Aorta (tissue), 5 donors: ENCODE measurements at regions not wholly inside any gene's neighbourhood (a gene's known extent, or its start where the extent isn't known, plus 50 kb on each side); places are given as distances from the start of the nearest gene placed in this dataset.

Experiments
- ATAC-seq: fragments of 200-7000 bp; cut with Tn5 transposase; one replicate; pipeline ENCODE4 v1.9.1; 2022; ENCODE audit warnings: moderate library complexity; ENCODE audit not compliant: low FRiP score
- DNase-seq, 2 donors: peaks; one replicate each; pipeline ENCODE4 v3.0.0-alpha.2; 2020
- H3K27ac ChIP-seq, 2 donors: one replicate each; pipeline ENCODE4 v1.5.1; 2013; ENCODE audit warnings: low read length in 2 of 2, mild to moderate bottlenecking in 2 of 2, moderate library complexity in 2 of 2, control low read depth in 1 of 2, inconsistent platforms in 1 of 2, low read depth in 1 of 2
- H3K27me3 ChIP-seq, 2 donors: one replicate each; pipeline ENCODE4 v1.6.1; 2013; ENCODE audit warnings: control low read depth in 1 of 2, low read length in 1 of 2, mild to moderate bottlenecking in 1 of 2, moderate library complexity in 1 of 2; ENCODE audit not compliant: insufficient read depth in 2 of 2, control insufficient read depth in 1 of 2
- H3K36me3 ChIP-seq, 2 donors: one replicate each; pipeline ENCODE4 v1.6.1; 2013; ENCODE audit warnings: control low read depth in 1 of 2, low read length in 1 of 2, mild to moderate bottlenecking in 1 of 2; ENCODE audit not compliant: insufficient read depth in 2 of 2, control insufficient read depth in 1 of 2
- H3K4me1 ChIP-seq, 2 donors: one replicate each; pipeline ENCODE4 v1.6.1; 2013; ENCODE audit warnings: low read length in 2 of 2, control low read depth in 1 of 2, mild to moderate bottlenecking in 1 of 2, moderate library complexity in 1 of 2; ENCODE audit not compliant: insufficient read depth in 2 of 2, control insufficient read depth in 1 of 2
- H3K4me3 ChIP-seq, 2 donors: one replicate each; pipeline ENCODE4 v1.5.1; 2013; ENCODE audit warnings: low read length in 2 of 2, control low read depth in 1 of 2, mild to moderate bottlenecking in 1 of 2
- H3K9me3 ChIP-seq: one replicate; pipeline ENCODE4 v1.6.1; 2013; ENCODE audit warnings: mild to moderate bottlenecking, low read length; ENCODE audit not compliant: control insufficient read depth
- WGBS, 2 donors: extraction: QIAGEN DNeasy Blood & Tissue Kit; methylation state at CpG; one replicate each; pipeline ENCODE4 v1.1.7; 2013; 5-methylcytosine and 5-hydroxymethylcytosine counted together
- intact Hi-C, 2 donors: fragments of 100-400 bp; cut with DNase I; formaldehyde crosslinking; loops; one replicate each; pipeline versions ENCODE4 v1.14.2 to v1.15.0; 2022
- donor health status: healthy with polysubstance abuse.
- donor health status: Bipolar disorder and iron deficiency.
- donor health status: DM: no; HTN: no; CAD: no.
- donor health status: DM: no; HTN: no; CAD: no.
- donor health status: DM: yes; HTN: yes; CAD: no.

- intact Hi-C loops = loop anchor here in 1 of 2 donors (5.0 kb wide), 1 partner anchor 188 kb away; no protein-coding TSS in a partner anchor
- WGBS, 2 donors = 73 to 75% methylated on average over 9 of the region's 9 CpGs
- H3K27ac ChIP-seq = no peak overlapping the region
These were observed 232.2 kb downstream of the TTC32 start for GRCh38 chr2:19669559-19669958.

GRCh38 chr2:19669126-19669525 is 232.7 kb downstream of the TTC32 start:
- Histone ChIP-seq H3K27me3 (no peaks in the 10 kb centered on the region), H3K9me3 (no peaks in the 10 kb centered on the region), H3K4me3 (no peak overlapping the region), H3K36me3 (no peaks in the 10 kb centered on the region), H3K27ac (no peak overlapping the region), H3K4me1 (peaks cover 0 to 2% of the 10 kb centered on the region in 2 donors)
- intact Hi-C loops = loop anchor here in 1 of 2 donors (5.0 kb wide), 1 partner anchor 188 kb away; no protein-coding TSS in a partner anchor
- 81 to 87% methylated on average over 7 of the region's 7 CpGs for WGBS, 2 donors
- DNase-seq (no peak), ATAC-seq (no peak)

More at GRCh38 chr2:19669559-19669958, 232.2 kb downstream of the TTC32 start:
- Histone ChIP-seq H3K27me3 (no peaks in the 10 kb centered on the region), H3K4me1 (peaks cover 0 to 2% of the 10 kb centered on the region in 2 donors), H3K9me3 (no peaks in the 10 kb centered on the region), H3K36me3 (no peaks in the 10 kb centered on the region), H3K4me3 (no peak overlapping the region)
- ATAC-seq (no peak), DNase-seq (no peak)

GRCh38 chr2:19667536-19667949 is 234.2 kb downstream of the TTC32 start:
- Histone ChIP-seq H3K27me3 (no peaks in the 10 kb centered on the region), H3K4me3 (no peak overlapping the region), H3K4me1 (peaks cover 0 to 2% of the 10 kb centered on the region in 2 donors), H3K27ac (no peak overlapping the region), H3K36me3 (no peaks in the 10 kb centered on the region), H3K9me3 (no peaks in the 10 kb centered on the region)
- no peak for ATAC-seq
- intact Hi-C loops = loop anchor here in 1 of 2 donors (5.0 kb wide), 1 partner anchor 190 kb away; no protein-coding TSS in a partner anchor
- no peak for DNase-seq
- WGBS, 2 donors = 10 to 12% methylated on average over 8 of the region's 8 CpGs

DNA sequence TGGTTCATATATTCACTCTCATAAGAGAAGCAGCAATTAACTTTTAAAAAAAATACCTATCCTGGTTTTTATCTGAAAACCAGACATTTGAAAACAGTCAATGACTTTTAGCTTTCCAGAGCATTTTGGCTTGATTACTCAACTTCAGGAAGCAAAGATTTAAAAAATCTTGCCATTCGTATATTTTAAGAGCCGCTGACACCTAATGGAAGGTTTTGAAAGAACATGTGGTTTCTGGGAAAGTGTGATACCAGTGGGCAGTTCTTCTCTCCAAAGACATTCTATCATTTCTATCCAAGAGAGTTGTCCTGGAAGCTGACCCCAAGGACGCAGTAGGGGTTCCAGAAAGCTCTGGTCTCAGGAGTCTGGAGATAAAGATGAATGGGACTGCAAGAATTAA is 234.7 kb downstream of the TTC32 start:
- 4 to 14% methylated on average over 3 of the region's 3 CpGs for WGBS, 2 donors
- intact Hi-C loops = loop anchor here in 1 of 2 donors (5.0 kb wide), 1 partner anchor 190 kb away; no protein-coding TSS in a partner anchor
- DNase-seq (no peak), ATAC-seq (no peak)
- peaks cover 0 to 2% of the 10 kb centered on the region in 2 donors for H3K4me1 ChIP-seq
- no peak overlapping the region for H3K4me3 ChIP-seq
- no peaks in the 10 kb centered on the region for H3K27me3 ChIP-seq
- H3K36me3 ChIP-seq = no peaks in the 10 kb centered on the region
- H3K9me3 ChIP-seq = no peaks in the 10 kb centered on the region
- H3K27ac ChIP-seq = no peak overlapping the region

GRCh38 chr2:19664646-19665045 is 237.1 kb downstream of the TTC32 start:
- WGBS, 2 donors = 15 to 20% methylated on average over 4 of the region's 4 CpGs
- DNase-seq (no peak), ATAC-seq (no peak)
- peaks cover 0 to 2% of the 10 kb centered on the region in 2 donors for H3K4me1 ChIP-seq
- H3K36me3 ChIP-seq = no peaks in the 10 kb centered on the region
- no peak overlapping the region for H3K4me3 ChIP-seq
- H3K27ac ChIP-seq = no peak overlapping the region
- intact Hi-C loops = loop anchor here in 1 of 2 donors (5.0 kb wide), 1 partner anchor 193 kb away; no protein-coding TSS in a partner anchor
- no peaks in the 10 kb centered on the region for H3K27me3 ChIP-seq
- no peaks in the 10 kb centered on the region for H3K9me3 ChIP-seq

GRCh38 chr2:19659024-19659792 is 242.6 kb downstream of the TTC32 start:
- intact Hi-C loops = no loop called here
- no peak for ATAC-seq
- WGBS, 2 donors = 45 to 46% methylated on average over 3 of the region's 3 CpGs

DNA sequence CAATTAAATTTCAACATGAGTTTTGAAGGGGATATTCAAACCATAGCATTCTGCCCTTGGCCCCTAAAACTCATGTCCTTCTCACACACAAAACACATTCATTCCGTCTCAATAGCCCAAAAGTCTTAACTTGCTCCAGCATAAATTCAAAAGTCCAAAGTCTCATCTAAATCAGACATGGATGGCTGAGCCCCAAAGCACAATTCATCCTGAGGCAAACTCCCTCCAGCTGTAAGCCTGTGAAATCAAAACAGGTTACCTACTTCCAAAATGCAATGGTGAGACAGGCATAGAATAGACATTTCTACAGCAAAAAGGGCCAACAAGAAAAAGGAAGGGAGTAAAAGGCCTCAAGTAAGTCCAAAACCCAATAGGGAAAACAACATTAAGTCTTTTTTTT is 245.8 kb downstream of the TTC32 start:
- DNase-seq = no peak
- WGBS, 2 donors = 94 to 97% methylated on average over 1 of the region's 1 CpG
- Histone ChIP-seq H3K9me3 (no peaks in the 10 kb centered on the region), H3K4me3 (no peak overlapping the region), H3K27ac (no peak overlapping the region), H3K4me1 (no peaks in the 10 kb centered on the region), H3K36me3 (no peaks in the 10 kb centered on the region), H3K27me3 (no peaks in the 10 kb centered on the region)
- no peak for ATAC-seq
- intact Hi-C loops = no loop called here

More at GRCh38 chr2:19659024-19659792, 242.6 kb downstream of the TTC32 start:
- H3K36me3 ChIP-seq = no peaks in the 10 kb centered on the region
- no peaks in the 10 kb centered on the region for H3K27me3 ChIP-seq
- DNase-seq = no peak
- H3K4me1 ChIP-seq = no peaks in the 10 kb centered on the region
- no peak overlapping the region for H3K27ac ChIP-seq
- H3K9me3 ChIP-seq = no peaks in the 10 kb centered on the region
- H3K4me3 ChIP-seq = no peak overlapping the region

GRCh38 chr2:19654310-19655090 is 247.3 kb downstream of the TTC32 start:
- ATAC-seq (no peak), DNase-seq (no peak)
- intact Hi-C loops = no loop called here
- 92 to 95% methylated on average over 9 of the region's 9 CpGs for WGBS, 2 donors
- Histone ChIP-seq H3K9me3 (no peaks in the 10 kb centered on the region), H3K27ac (no peak overlapping the region), H3K36me3 (no peaks in the 10 kb centered on the region), H3K4me3 (no peak overlapping the region), H3K27me3 (no peaks in the 10 kb centered on the region), H3K4me1 (no peaks in the 10 kb centered on the region)
